ENCODE measurements at regions not wholly inside any gene's neighbourhood (a gene's known extent, or its start where the extent isn't known, plus 50 kb on each side); places are given as distances from the start of the nearest gene placed in this dataset.

GRCh38 chr13:80428349-80429096, 87.6 kb upstream of the SPRY2 start:
- no peaks in the 10 kb centered on the region for H3K9me1 ChIP-seq (replicated peaks; ENCODE audit: control insufficient read depth, extremely low read depth, insufficient read depth, low read length)
- no peak for FAIRE-seq
- no peak overlapping the region for H2AFZ ChIP-seq (ENCODE audit: low read depth, low read length)
- H3K4me2 ChIP-seq (ENCODE audit: insufficient read depth, low read length), result no peak overlapping the region
- ChIA-PET POLR2A (no interaction called here), CTCF (no interaction called here)
- intact Hi-C loops (cut with micrococcal nuclease) (no loop called here), dilution Hi-C loops (cut with MboI; ENCODE audit: extremely low pct_ligation_motif_present, low sequenced_read_pairs) (no loop called here)
- TF ChIP-seq POLR2AphosphoS5 (IDR thresholded peaks at IDR 0.05; ENCODE audit: insufficient read depth, low read depth, low read length) (no peak), CTCF (IDR thresholded peaks at IDR 0.05; ENCODE audit: extremely low read depth in 1 of 2, insufficient read depth in 1 of 2, low read depth in 1 of 2, low read length in 2 of 2) (no peak), JUN (IDR thresholded peaks at IDR 0.05; ENCODE audit: borderline replicate concordance, insufficient read depth, insufficient read length, low read depth) (no peak), POLR2A (IDR thresholded peaks at IDR 0.05; ENCODE audit: low read depth, low read length) (no peak), MAX (IDR thresholded peaks at IDR 0.05; ENCODE audit: insufficient read depth, insufficient read length) (no peak), FOS (IDR thresholded peaks at IDR 0.05; ENCODE audit: borderline replicate concordance, insufficient read depth, low read length) (no peak)
- no peaks in the 10 kb centered on the region for H3K9me3 ChIP-seq (replicated peaks; ENCODE audit: control insufficient read depth, insufficient read depth, low read length)
- no peaks in the 10 kb centered on the region for H3K27me3 ChIP-seq (ENCODE audit: control insufficient read depth in 2 of 2, insufficient read depth in 2 of 2, low read length in 2 of 2)
- H3K79me2 ChIP-seq (ENCODE audit: control insufficient read depth, insufficient read depth, low read length), result no peaks in the 10 kb centered on the region
- no peak overlapping the region for H3K4me3 ChIP-seq (replicated peaks in 1 of 3; ENCODE audit: insufficient read depth in 1 of 3, low read depth in 1 of 3, low read length in 3 of 3)
- no TSS peak for BruUV-seq (replicated peaks)
- no peaks in the 10 kb centered on the region for H3K36me3 ChIP-seq (ENCODE audit: control insufficient read depth in 2 of 2, extremely low read depth in 1 of 2, insufficient read depth in 2 of 2, low read length in 2 of 2)
- no peaks in the 10 kb centered on the region for H3K4me1 ChIP-seq (ENCODE audit: control insufficient read depth, extremely low read depth, insufficient read depth, low read length)
- H4K20me1 ChIP-seq (replicated peaks; ENCODE audit: control insufficient read depth, extremely low read depth, insufficient read depth, low read length), result no peaks in the 10 kb centered on the region
- no peak overlapping the region for H3K27ac ChIP-seq (ENCODE audit: insufficient read depth, low read depth, low read length)
- no peak for DNase-seq (ENCODE audit: low read depth, low spot score)
- H3K9ac ChIP-seq (replicated peaks; ENCODE audit: extremely low read depth, insufficient read depth, low read length), result no peak overlapping the region

Data from endothelial cell of umbilical vein (primary cell).